ENCODE measurements at regions not wholly inside any gene's neighbourhood (a gene's known extent, or its start where the extent isn't known, plus 50 kb on each side); places are given as distances from the start of the nearest gene placed in this dataset.

GRCh38 chr15:62601777-62602545 is 436.9 kb upstream of the C2CD4B start:
- TF ChIP-seq, protein P1, sequence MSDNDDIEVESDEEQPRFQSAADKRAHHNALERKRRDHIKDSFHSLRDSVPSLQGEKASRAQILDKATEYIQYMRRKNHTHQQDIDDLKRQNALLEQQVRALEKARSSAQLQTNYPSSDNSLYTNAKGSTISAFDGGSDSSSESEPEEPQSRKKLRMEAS (IDR thresholded peaks at IDR 0.05): no peak
- TF ChIP-seq RAD21 (IDR thresholded peaks at IDR 0.05; ENCODE audit: low read depth): no peak
- no peak for TF ChIP-seq CREB1 (IDR thresholded peaks at IDR 0.05; ENCODE audit: low read depth)
- TF ChIP-seq YY1 (IDR thresholded peaks at IDR 0.05; ENCODE audit: low read depth): no peak
- TF ChIP-seq NFIC (IDR thresholded peaks at IDR 0.05): no peak
- no peak for TF ChIP-seq EP300 (IDR thresholded peaks at IDR 0.05; ENCODE audit: borderline replicate concordance)
- TF ChIP-seq CEBPB (IDR thresholded peaks at IDR 0.05): no peak
- TF ChIP-seq TAF1 (IDR thresholded peaks at IDR 0.05; ENCODE audit: low read depth): no peak
- no peak for TF ChIP-seq TCF12 (IDR thresholded peaks at IDR 0.05; ENCODE audit: low read depth)
- TF ChIP-seq ZBTB7A (IDR thresholded peaks at IDR 0.05; ENCODE audit: low read depth): no peak
- TF ChIP-seq TEAD4 (IDR thresholded peaks at IDR 0.05): no peak
- TF ChIP-seq FOXM1 (IDR thresholded peaks at IDR 0.05; ENCODE audit: borderline replicate concordance, low read depth): no peak
- TF ChIP-seq EGR1 (IDR thresholded peaks at IDR 0.05): no peak

DNA sequence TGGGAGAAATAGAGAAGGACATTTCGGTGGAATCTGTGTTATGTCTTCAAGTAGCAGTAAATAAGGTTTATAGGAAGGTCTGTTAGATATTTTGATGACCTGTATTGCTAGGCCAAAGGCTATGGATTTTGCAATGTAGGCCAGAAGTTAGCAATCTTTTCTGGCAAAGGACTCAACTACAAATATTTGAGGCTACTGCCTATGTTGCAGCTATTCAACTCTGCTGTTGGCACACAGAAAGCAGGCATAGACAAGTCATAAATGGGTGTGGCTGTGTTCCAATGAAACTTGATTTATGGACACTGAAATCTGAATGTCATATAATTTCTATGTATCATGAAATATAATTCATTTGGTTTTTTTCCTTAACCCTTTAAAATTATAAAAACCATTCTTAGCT is 438.7 kb upstream of the C2CD4B start:
- TF ChIP-seq CREB1 (IDR thresholded peaks at IDR 0.05; ENCODE audit: low read depth) (no peak), NFIC (IDR thresholded peaks at IDR 0.05) (no peak), FOXM1 (IDR thresholded peaks at IDR 0.05; ENCODE audit: borderline replicate concordance, low read depth) (no peak), CEBPB (IDR thresholded peaks at IDR 0.05) (no peak), YY1 (IDR thresholded peaks at IDR 0.05; ENCODE audit: low read depth) (no peak)
- TF ChIP-seq, protein P2, sequence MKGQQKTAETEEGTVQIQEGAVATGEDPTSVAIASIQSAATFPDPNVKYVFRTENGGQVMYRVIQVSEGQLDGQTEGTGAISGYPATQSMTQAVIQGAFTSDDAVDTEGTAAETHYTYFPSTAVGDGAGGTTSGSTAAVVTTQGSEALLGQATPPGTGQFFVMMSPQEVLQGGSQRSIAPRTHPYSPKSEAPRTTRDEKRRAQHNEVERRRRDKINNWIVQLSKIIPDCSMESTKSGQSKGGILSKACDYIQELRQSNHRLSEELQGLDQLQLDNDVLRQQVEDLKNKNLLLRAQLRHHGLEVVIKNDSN (IDR thresholded peaks at IDR 0.05): no peak
- TF ChIP-seq, protein P1 (IDR thresholded peaks at IDR 0.05): no peak

DNA sequence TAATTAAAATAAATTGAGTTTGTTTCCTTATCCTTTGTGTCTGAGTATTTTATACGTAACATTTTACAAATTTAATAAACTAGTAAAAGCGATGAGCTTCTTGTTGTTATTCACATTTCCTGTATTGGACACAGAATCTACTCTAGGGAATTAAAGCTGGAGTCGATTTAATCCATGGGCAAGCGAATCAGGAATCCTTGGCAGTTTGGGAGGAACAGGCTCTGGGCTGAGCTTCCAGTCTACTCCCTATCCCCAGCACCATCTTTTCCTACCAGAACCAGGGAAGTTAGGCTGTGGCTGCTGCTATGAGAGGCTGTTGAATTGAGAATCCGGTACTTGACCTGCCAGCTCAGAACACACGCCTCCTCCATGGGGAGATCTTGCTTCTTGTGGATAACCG is 437.3 kb upstream of the TPM1 start:
- TF ChIP-seq REST (IDR thresholded peaks at IDR 0.05; ENCODE audit: low read depth) (no peak), FOXM1 (IDR thresholded peaks at IDR 0.05; ENCODE audit: borderline replicate concordance, low read depth) (no peak), TCF12 (IDR thresholded peaks at IDR 0.05; ENCODE audit: low read depth) (no peak), ZBTB7A (IDR thresholded peaks at IDR 0.05; ENCODE audit: low read depth) (no peak), NFIC (IDR thresholded peaks at IDR 0.05) (no peak), CEBPB (IDR thresholded peaks at IDR 0.05) (no peak)
- TF ChIP-seq, protein P1 (IDR thresholded peaks at IDR 0.05): no peak

GRCh38 chr15:62606376-62607113 is 436.0 kb upstream of the TPM1 start:
- no peak for TF ChIP-seq RAD21 (IDR thresholded peaks at IDR 0.05; ENCODE audit: low read depth)
- TF ChIP-seq YY1 (IDR thresholded peaks at IDR 0.05; ENCODE audit: low read depth): no peak
- TF ChIP-seq, protein P2 (IDR thresholded peaks at IDR 0.05): no peak
- TF ChIP-seq, protein P1 (IDR thresholded peaks at IDR 0.05): no peak
- no peak for TF ChIP-seq TCF12 (IDR thresholded peaks at IDR 0.05; ENCODE audit: low read depth)
- TF ChIP-seq EGR1 (IDR thresholded peaks at IDR 0.05): no peak
- TF ChIP-seq CEBPB (IDR thresholded peaks at IDR 0.05): no peak
- no peak for TF ChIP-seq REST (IDR thresholded peaks at IDR 0.05; ENCODE audit: low read depth)
- no peak for TF ChIP-seq NFIC (IDR thresholded peaks at IDR 0.05)
- TF ChIP-seq EP300 (IDR thresholded peaks at IDR 0.05; ENCODE audit: borderline replicate concordance): no peak
- no peak for TF ChIP-seq TEAD4 (IDR thresholded peaks at IDR 0.05)
- TF ChIP-seq FOXM1 (IDR thresholded peaks at IDR 0.05; ENCODE audit: borderline replicate concordance, low read depth): no peak
- no peak for TF ChIP-seq TAF1 (IDR thresholded peaks at IDR 0.05; ENCODE audit: low read depth)
- no peak for TF ChIP-seq CREB1 (IDR thresholded peaks at IDR 0.05; ENCODE audit: low read depth)
- TF ChIP-seq ZBTB7A (IDR thresholded peaks at IDR 0.05; ENCODE audit: low read depth): no peak

DNA sequence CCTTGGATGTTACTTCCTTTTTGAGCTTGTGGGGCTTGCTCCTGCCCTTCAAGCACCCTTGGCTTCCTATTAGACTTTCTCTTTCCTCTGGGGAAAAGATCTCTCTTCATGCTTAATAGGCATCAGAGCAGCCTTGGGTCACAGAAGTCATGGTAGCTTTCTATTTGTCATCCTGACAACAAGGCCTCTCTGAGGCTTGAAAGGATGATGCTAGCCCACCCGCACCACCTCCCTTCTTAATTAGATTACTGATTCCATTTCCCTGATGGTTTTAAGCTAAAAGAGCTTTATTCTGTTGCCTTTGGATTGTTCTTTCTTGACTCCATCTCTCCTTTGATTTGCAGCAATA is 435.5 kb upstream of the TPM1 start:
- TF ChIP-seq, protein P1 (IDR thresholded peaks at IDR 0.05): no peak
- TF ChIP-seq NFIC (IDR thresholded peaks at IDR 0.05) (no peak), FOXM1 (IDR thresholded peaks at IDR 0.05; ENCODE audit: borderline replicate concordance, low read depth) (no peak), CEBPB (IDR thresholded peaks at IDR 0.05) (no peak), YY1 (IDR thresholded peaks at IDR 0.05; ENCODE audit: low read depth) (no peak), ZBTB7A (IDR thresholded peaks at IDR 0.05; ENCODE audit: low read depth) (no peak), EGR1 (IDR thresholded peaks at IDR 0.05) (no peak), TAF1 (IDR thresholded peaks at IDR 0.05; ENCODE audit: low read depth) (no peak), CREB1 (IDR thresholded peaks at IDR 0.05; ENCODE audit: low read depth) (no peak), EP300 (IDR thresholded peaks at IDR 0.05; ENCODE audit: borderline replicate concordance) (no peak), RAD21 (IDR thresholded peaks at IDR 0.05; ENCODE audit: low read depth) (no peak), TCF12 (IDR thresholded peaks at IDR 0.05; ENCODE audit: low read depth) (no peak), REST (IDR thresholded peaks at IDR 0.05; ENCODE audit: low read depth) (no peak)
- TF ChIP-seq, protein P2 (IDR thresholded peaks at IDR 0.05): no peak
